DND-41 (cell line): ENCODE measurements at regions not wholly inside any gene's neighbourhood (a gene's known extent, or its start where the extent isn't known, plus 50 kb on each side); places are given as distances from the start of the nearest gene placed in this dataset.

Experiments
- ATAC-seq: fragments of 200-7000 bp; cut with Tn5 transposase; 3 replicates; pipeline ENCODE4 v1.9.1; 2021; ENCODE audit warnings: low read depth; ENCODE audit not compliant: insufficient read depth
- DNase-seq: peaks from one replicate; pipeline ENCODE4 v3.0.0-alpha.2; 2020
- H2AFZ ChIP-seq: 2 replicates; pipeline ENCODE4 v1.6.0; 2012; ENCODE audit warnings: low read depth, low read length
- H3K27ac ChIP-seq: 2 replicates; pipeline ENCODE4 v1.5.1; 2012; ENCODE audit warnings: low read length, inconsistent platforms
- H3K27me3 ChIP-seq: fragments of 200-600 bp; sonication (generic); 2 replicates; pipeline ENCODE4 v1.6.0; 2012; ENCODE audit warnings: low read length, mild to moderate bottlenecking, inconsistent platforms; ENCODE audit not compliant: insufficient read depth, poor library complexity
- H3K36me3 ChIP-seq: 2 replicates; pipeline ENCODE4 v1.5.1; 2012; ENCODE audit warnings: low read length, inconsistent platforms; ENCODE audit not compliant: insufficient read depth
- H3K4me1 ChIP-seq: 2 replicates; pipeline ENCODE4 v1.5.1; 2012; ENCODE audit warnings: mild to moderate bottlenecking, low read length; ENCODE audit not compliant: insufficient read depth
- H3K4me2 ChIP-seq: 2 replicates; pipeline ENCODE4 v1.6.0; 2012; ENCODE audit warnings: mild to moderate bottlenecking, moderate library complexity, low read length, inconsistent platforms; ENCODE audit not compliant: insufficient read depth
- H3K4me3 ChIP-seq, 2 experiments: fragments of 200-600 bp in 1 of 2; shearing (Covaris generic) in 1 of 2; 2 replicates each; pipeline ENCODE4 v1.5.1; 2012 to 2016; ENCODE audit warnings: inconsistent platforms in 2 of 2, low read length in 2 of 2, mild to moderate bottlenecking in 2 of 2, low read depth in 1 of 2, moderate library complexity in 1 of 2
- H3K79me2 ChIP-seq: 2 replicates; pipeline ENCODE4 v1.6.0; 2012; ENCODE audit warnings: low read length, inconsistent platforms; ENCODE audit not compliant: insufficient read depth
- H3K9ac ChIP-seq: 2 replicates; pipeline ENCODE4 v1.6.0; 2012; ENCODE audit warnings: low read depth, mild to moderate bottlenecking, inconsistent platforms, low read length, moderate library complexity
- H3K9me3 ChIP-seq: 2 replicates; pipeline ENCODE4 v1.5.1; 2012; ENCODE audit warnings: low read length, moderate library complexity, mild to moderate bottlenecking, inconsistent platforms; ENCODE audit not compliant: insufficient read depth, severe bottlenecking
- H4K20me1 ChIP-seq: 2 replicates; pipeline ENCODE4 v1.6.0; 2012; ENCODE audit warnings: low read length; ENCODE audit not compliant: insufficient read depth
- EZH2 ChIP-seq: IDR thresholded peaks from 3 replicates; pipeline ENCODE4 v1.6.1; 2012; ENCODE audit warnings: borderline replicate concordance, low read depth, mild to moderate bottlenecking, moderate library complexity, low read length, inconsistent platforms; ENCODE audit not compliant: severe bottlenecking
- TF ChIP-seq, protein P1 (sequence below): IDR thresholded peaks from 2 replicates; pipeline ENCODE4 v1.5.1; 2012; ENCODE audit warnings: borderline replicate concordance, low read length, moderate library complexity, mild to moderate bottlenecking; ENCODE audit not compliant: poor library complexity, severe bottlenecking; ENCODE audit errors: extremely low read depth

DNA sequence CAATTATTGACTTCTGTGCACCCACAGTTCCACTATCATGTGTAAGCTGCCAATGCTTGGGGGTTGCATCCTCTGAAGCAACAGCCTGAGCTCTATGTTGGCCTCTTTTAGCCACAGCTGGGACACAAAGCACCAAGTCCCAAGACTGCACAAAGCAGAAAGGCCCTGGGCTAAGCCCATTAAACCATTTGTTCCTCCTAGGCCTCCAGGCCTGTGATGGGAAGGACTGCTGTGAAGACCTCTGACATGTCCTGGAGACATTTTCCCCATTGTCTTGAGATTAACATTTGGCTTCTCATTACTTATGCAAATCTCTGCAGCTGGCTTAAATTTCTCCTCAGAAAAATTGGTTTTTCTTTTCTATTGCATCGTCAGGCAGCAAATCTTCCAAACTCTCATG, 123.7 kb upstream of the DEPDC1 start:
- Histone ChIP-seq H3K4me3 (no peak overlapping the region), H3K4me1 (no peaks in the 10 kb centered on the region), H3K9me3 (peaks cover 17% of the 10 kb centered on the region), H3K4me2 (no peak overlapping the region), H2AFZ (no peak overlapping the region), H4K20me1 (no peaks in the 10 kb centered on the region), H3K36me3 (no peaks in the 10 kb centered on the region), H3K27me3 (no peaks in the 10 kb centered on the region), H3K27ac (no peak overlapping the region), H3K79me2 (no peaks in the 10 kb centered on the region), H3K9ac (no peak overlapping the region)
- DNase-seq (peak; percentile 3), ATAC-seq (no peak)
- TF ChIP-seq EZH2: no peak
- TF ChIP-seq, protein P1, sequence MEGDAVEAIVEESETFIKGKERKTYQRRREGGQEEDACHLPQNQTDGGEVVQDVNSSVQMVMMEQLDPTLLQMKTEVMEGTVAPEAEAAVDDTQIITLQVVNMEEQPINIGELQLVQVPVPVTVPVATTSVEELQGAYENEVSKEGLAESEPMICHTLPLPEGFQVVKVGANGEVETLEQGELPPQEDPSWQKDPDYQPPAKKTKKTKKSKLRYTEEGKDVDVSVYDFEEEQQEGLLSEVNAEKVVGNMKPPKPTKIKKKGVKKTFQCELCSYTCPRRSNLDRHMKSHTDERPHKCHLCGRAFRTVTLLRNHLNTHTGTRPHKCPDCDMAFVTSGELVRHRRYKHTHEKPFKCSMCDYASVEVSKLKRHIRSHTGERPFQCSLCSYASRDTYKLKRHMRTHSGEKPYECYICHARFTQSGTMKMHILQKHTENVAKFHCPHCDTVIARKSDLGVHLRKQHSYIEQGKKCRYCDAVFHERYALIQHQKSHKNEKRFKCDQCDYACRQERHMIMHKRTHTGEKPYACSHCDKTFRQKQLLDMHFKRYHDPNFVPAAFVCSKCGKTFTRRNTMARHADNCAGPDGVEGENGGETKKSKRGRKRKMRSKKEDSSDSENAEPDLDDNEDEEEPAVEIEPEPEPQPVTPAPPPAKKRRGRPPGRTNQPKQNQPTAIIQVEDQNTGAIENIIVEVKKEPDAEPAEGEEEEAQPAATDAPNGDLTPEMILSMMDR: no peak

GRCh38 chr1:68623700-68624099, 126.8 kb upstream of the DEPDC1 start:
- no peaks in the 10 kb centered on the region for H4K20me1 ChIP-seq
- H3K27ac ChIP-seq: no peak overlapping the region
- no peak overlapping the region for H2AFZ ChIP-seq
- H3K4me3 ChIP-seq: no peak overlapping the region
- H3K4me2 ChIP-seq: no peak overlapping the region
- no peaks in the 10 kb centered on the region for H3K36me3 ChIP-seq
- H3K4me1 ChIP-seq: no peaks in the 10 kb centered on the region
- H3K79me2 ChIP-seq: no peaks in the 10 kb centered on the region
- no peaks in the 10 kb centered on the region for H3K27me3 ChIP-seq
- H3K9me3 ChIP-seq: peaks cover 14% of the 10 kb centered on the region
- no peak for TF ChIP-seq EZH2
- TF ChIP-seq, protein P1: no peak
- no peak overlapping the region for H3K9ac ChIP-seq
- ATAC-seq (no peak), DNase-seq (no peak)

GRCh38 chr1:68624233-68624632, 127.4 kb upstream of the DEPDC1 start:
- Histone ChIP-seq H3K79me2 (no peaks in the 10 kb centered on the region), H3K9me3 (peaks cover 14% of the 10 kb centered on the region)
- TF ChIP-seq EZH2: no peak
- TF ChIP-seq, protein P1: no peak

DNA sequence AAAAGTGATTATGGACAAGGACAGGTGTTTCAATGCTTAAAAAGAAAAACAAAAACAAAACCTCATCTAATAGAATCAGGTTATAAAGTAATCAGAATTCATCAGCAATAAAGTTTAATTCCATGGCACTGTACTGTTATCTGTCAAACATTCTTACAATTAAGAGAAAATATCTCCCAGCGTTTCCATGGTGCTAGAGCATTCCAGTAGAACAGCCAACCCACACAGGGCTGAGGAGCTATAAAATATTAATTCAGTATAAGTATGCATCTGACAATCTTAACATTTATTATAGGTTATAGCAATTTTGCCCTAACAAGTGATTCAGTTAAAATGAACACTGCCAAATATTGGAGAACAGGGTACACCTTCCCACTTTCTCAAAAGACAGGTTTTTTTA, 128.7 kb upstream of the DEPDC1 start:
- Histone ChIP-seq H3K9ac (no peak overlapping the region), H3K27ac (no peak overlapping the region), H3K4me3 (no peak overlapping the region), H3K9me3 (peaks cover 7% of the 10 kb centered on the region), H3K4me2 (no peak overlapping the region), H3K79me2 (no peaks in the 10 kb centered on the region), H3K4me1 (no peaks in the 10 kb centered on the region), H4K20me1 (no peaks in the 10 kb centered on the region), H3K36me3 (no peaks in the 10 kb centered on the region), H2AFZ (no peak overlapping the region), H3K27me3 (no peaks in the 10 kb centered on the region)
- no peak for DNase-seq
- TF ChIP-seq, protein P1: no peak
- no peak for TF ChIP-seq EZH2
- ATAC-seq: no peak

More at GRCh38 chr1:68624233-68624632, 127.4 kb upstream of the DEPDC1 start:
- Histone ChIP-seq H3K9ac (no peak overlapping the region), H3K27ac (no peak overlapping the region), H3K4me3 (no peak overlapping the region), H2AFZ (no peak overlapping the region), H3K4me1 (no peaks in the 10 kb centered on the region), H3K4me2 (no peak overlapping the region), H3K27me3 (no peaks in the 10 kb centered on the region), H4K20me1 (no peaks in the 10 kb centered on the region), H3K36me3 (no peaks in the 10 kb centered on the region)
- no peak for ATAC-seq
- DNase-seq: no peak
